ENCODE measurements at regions not wholly inside any gene's neighbourhood (a gene's known extent, or its start where the extent isn't known, plus 50 kb on each side); places are given as distances from the start of the nearest gene placed in this dataset.

DNA sequence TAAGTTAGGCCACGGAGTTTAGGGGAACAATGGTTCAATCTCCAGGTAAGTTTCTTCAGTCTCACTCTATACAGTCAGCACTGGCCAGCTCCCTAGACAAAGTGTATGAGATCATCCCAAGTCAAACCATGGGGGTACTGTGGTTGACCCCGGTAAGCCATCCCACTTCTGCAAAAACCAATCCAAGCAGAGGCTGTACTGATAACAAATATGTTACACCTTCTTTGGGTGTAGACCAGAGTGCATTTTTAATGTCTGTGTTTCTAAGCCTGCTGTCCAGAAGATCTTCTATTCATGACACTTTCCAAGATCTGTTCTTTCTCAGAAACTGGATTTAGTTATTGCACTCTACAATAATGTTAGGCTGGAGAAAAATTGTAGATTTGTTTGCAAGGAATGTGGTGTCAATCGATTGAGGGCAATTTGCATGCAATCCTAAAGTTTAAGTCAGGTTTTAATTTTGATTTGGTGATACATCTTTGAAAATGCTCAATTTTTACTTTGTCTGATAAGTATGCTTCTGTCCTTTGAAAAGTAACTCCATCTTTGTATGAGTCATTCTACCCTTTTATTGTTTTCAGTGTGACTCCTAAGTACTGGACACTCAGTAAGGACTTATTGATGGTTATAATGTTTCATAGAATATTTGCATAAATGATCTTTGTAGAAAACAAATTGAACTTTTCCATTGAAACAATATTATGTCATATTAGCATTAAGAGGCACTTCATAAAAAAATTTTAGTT, 152.4 kb downstream of the HLX start:
- TF ChIP-seq EZH2 (IDR thresholded peaks at IDR 0.05; ENCODE audit: insufficient read depth, poor library complexity, severe bottlenecking) = no peak
- no peak for TF ChIP-seq EZH2phosphoT487 (IDR thresholded peaks at IDR 0.05; ENCODE audit: insufficient read depth, low read depth)
